ENCODE measurements at regions not wholly inside any gene's neighbourhood (a gene's known extent, or its start where the extent isn't known, plus 50 kb on each side); places are given as distances from the start of the nearest gene placed in this dataset.

DNA sequence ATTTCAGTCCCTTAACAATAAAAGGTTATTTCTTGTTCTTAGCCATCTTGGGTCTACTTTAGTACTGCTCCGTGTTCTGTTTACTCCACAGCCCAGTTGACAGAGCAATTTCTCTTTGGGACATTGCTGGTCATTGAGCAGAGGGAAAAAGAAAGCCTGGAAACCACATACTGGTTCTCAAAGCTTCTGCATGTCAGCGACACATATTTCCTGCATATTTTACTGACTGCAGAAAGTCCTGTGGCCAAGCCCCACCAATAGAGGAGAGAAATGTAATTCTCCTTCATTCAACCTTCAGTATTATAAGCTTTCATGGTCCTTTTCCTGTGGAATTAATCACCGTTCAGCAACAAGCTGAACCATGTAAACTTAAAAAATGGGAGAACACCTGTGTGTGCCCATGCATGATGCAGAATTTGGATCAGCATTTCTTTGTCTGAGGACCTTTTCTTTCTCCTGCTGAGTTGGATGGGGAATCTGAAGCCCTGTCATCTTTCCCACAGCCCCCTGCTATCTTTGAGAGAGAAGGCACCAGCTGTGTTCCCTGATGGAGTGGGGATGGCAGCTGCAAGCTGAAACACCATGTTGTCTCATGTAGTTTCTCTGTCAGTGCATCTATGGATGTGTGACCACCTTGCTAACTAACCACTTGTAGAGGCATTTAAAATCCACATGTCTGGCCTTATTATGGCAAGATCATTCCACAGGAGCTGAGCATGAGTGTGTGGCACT, 431.6 kb downstream of the MEIS1 start:
- TF ChIP-seq POLR2AphosphoS5 (IDR thresholded peaks at IDR 0.05; ENCODE audit: low read depth) (no peak), GABPA (IDR thresholded peaks at IDR 0.05; ENCODE audit: low read depth) (no peak), REST (IDR thresholded peaks at IDR 0.05; ENCODE audit: insufficient replicate concordance, low read depth) (no peak), CTCF (IDR thresholded peaks at IDR 0.05; ENCODE audit: insufficient read depth, low read length) (no peak), SPI1 (IDR thresholded peaks at IDR 0.05; ENCODE audit: borderline replicate concordance, low read depth) (no peak)
- Histone ChIP-seq H3K4me3 (replicated peaks; ENCODE audit: insufficient read depth, low read length) (no peak overlapping the region), H3K27ac (replicated peaks) (no peak overlapping the region), H3K27me3 (ENCODE audit: insufficient read depth, poor library complexity, severe bottlenecking) (no peaks in the 10 kb centered on the region)
- DNase-seq (ENCODE audit: low read depth in 1 of 2, low spot score in 1 of 2), result no peak

GRCh38 chr2:66867063-66867441, 432.1 kb downstream of the MEIS1 start:
- H3K27ac ChIP-seq (replicated peaks), result no peak overlapping the region
- no peak overlapping the region for H3K4me3 ChIP-seq (replicated peaks; ENCODE audit: insufficient read depth, low read length)
- TF ChIP-seq REST (IDR thresholded peaks at IDR 0.05; ENCODE audit: insufficient replicate concordance, low read depth), result no peak
- no peak for TF ChIP-seq SPI1 (IDR thresholded peaks at IDR 0.05; ENCODE audit: borderline replicate concordance, low read depth)
- TF ChIP-seq POLR2AphosphoS5 (IDR thresholded peaks at IDR 0.05; ENCODE audit: low read depth), result no peak
- no peak for TF ChIP-seq GABPA (IDR thresholded peaks at IDR 0.05; ENCODE audit: low read depth)
- no peak for TF ChIP-seq CTCF (IDR thresholded peaks at IDR 0.05; ENCODE audit: insufficient read depth, low read length)
- no peak for DNase-seq (ENCODE audit: low read depth in 1 of 2, low spot score in 1 of 2)
- H3K27me3 ChIP-seq (ENCODE audit: insufficient read depth, poor library complexity, severe bottlenecking), result no peaks in the 10 kb centered on the region

DNA sequence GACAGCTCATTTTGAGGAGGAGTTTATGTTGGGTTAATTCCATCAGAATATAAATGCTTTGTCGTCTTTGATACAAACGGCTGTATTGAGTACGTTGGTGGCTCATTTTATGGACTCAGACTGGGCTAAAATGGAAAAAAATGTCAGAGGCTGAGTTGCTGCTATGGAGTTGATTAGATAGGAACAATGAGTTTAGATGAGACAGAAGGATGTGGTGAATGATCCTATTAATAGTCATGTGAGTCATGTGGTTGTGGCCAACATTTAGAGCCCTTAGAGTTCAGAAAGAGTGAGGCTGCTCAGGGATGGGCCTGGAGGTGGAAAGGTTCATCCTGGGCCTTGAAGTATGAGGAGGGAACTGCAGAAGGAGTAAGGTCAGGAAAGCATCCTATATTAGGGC, 434.2 kb downstream of the MEIS1 start:
- H3K27me3 ChIP-seq (ENCODE audit: insufficient read depth, poor library complexity, severe bottlenecking), result no peaks in the 10 kb centered on the region
- no peak for TF ChIP-seq CTCF (IDR thresholded peaks at IDR 0.05; ENCODE audit: insufficient read depth, low read length)
- no peak for TF ChIP-seq GABPA (IDR thresholded peaks at IDR 0.05; ENCODE audit: low read depth)
- no peak for TF ChIP-seq SPI1 (IDR thresholded peaks at IDR 0.05; ENCODE audit: borderline replicate concordance, low read depth)
- TF ChIP-seq POLR2AphosphoS5 (IDR thresholded peaks at IDR 0.05; ENCODE audit: low read depth), result no peak
- TF ChIP-seq REST (IDR thresholded peaks at IDR 0.05; ENCODE audit: insufficient replicate concordance, low read depth), result no peak
- no peak overlapping the region for H3K27ac ChIP-seq (replicated peaks)
- H3K4me3 ChIP-seq (replicated peaks; ENCODE audit: insufficient read depth, low read length), result no peak overlapping the region
- no peak for DNase-seq (ENCODE audit: low read depth in 1 of 2, low spot score in 1 of 2)
